Forelimb muscle (tissue), 1 donor: ENCODE measurements at regions not wholly inside any gene's neighbourhood (a gene's known extent, or its start where the extent isn't known, plus 50 kb on each side); places are given as distances from the start of the nearest gene placed in this dataset.

ENCODE experiments used
- DNase-seq: peaks from one replicate; pipeline ENCODE4 v3.0.0-alpha.2; 2013; ENCODE audit warnings: low read depth

GRCh38 chr11:70926543-70927201 is 325.7 kb downstream of the SHANK2 start:
- DNase-seq: no peak

- no peak for DNase-seq
These were observed 323.4 kb downstream of the SHANK2 start for GRCh38 chr11:70928854-70929598.

- DNase-seq: no peak
These were observed 322.2 kb downstream of the SHANK2 start for GRCh38 chr11:70930215-70930614.

- DNase-seq: no peak
These were observed 320.9 kb downstream of the SHANK2 start for GRCh38 chr11:70931430-70931829.

DNA sequence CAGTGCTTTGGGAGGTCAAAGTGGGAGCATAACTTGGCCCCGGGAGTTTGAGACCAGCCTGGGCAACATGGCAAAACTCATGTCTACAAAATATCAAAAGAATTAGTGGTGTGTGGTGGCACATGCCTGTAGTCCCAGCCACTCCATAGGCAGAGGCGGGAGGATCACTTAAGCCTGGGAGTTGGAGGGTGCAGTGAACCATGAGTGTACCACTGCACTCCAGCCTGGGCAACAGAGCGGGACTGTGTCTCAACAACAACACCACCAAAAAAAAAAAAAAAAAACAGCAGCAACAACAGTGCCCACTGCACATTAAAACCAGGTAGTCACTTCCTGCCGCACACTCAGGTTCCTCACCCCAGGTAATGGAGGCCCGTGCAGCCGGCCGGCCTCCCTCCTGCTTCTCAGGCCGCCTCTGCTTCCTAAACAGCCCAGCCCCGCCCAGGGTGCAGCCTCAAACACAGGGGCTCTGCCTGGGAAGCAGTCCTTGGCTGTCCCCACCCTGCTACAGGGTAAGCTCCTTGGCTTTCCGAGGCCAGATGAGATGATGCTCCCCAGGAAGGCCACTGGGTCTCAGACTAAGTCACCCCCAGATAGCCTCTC is 318.3 kb downstream of the SHANK2 start:
- no peak for DNase-seq

DNA sequence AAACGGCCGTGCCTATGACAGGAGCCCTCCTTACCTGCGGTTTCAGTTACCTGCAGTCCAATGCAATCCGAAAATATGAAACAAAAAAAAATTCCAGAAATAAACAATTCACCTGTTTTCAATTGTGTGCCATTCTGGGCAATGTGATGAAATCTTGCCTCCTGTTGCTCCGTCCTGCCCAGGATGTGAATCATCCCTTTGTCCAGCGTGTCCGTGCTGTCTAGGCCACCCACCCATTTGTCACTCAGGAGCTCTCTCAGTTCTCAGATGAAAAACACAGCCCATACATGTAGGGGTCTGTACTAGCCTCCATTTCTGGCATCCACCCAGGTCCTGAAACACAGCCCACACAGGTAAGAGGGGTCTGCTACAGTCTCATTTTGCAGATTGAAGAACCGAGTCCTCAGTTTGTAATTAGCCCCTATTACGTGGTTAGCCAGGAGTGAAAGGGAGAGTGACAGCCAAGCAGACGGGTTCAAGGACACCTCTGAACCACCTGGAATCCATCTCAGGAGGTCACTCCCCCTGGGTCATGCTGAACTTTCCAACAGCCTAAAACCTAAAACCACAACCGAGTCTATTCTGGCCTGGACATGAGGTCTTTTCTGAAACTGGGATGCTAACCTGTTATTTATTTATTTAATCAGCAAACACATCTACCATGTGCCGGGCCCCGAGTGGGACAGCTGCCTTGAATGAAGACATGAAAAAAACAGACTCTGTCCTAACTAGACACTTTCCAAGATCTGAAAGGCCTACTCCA is 317.2 kb downstream of the SHANK2 start:
- no peak for DNase-seq

GRCh38 chr11:70942593-70942992 is 309.8 kb downstream of the SHANK2 start:
- DNase-seq: no peak

GRCh38 chr11:70944141-70944540 is 308.2 kb downstream of the SHANK2 start:
- DNase-seq: no peak

- no peak for DNase-seq
These were observed 307.7 kb downstream of the SHANK2 start for GRCh38 chr11:70944636-70945035.

- DNase-seq: no peak
These were observed 304.0 kb downstream of the SHANK2 start for GRCh38 chr11:70948398-70948797.

GRCh38 chr11:70948855-70949531 is 303.4 kb downstream of the SHANK2 start:
- no peak for DNase-seq

DNA sequence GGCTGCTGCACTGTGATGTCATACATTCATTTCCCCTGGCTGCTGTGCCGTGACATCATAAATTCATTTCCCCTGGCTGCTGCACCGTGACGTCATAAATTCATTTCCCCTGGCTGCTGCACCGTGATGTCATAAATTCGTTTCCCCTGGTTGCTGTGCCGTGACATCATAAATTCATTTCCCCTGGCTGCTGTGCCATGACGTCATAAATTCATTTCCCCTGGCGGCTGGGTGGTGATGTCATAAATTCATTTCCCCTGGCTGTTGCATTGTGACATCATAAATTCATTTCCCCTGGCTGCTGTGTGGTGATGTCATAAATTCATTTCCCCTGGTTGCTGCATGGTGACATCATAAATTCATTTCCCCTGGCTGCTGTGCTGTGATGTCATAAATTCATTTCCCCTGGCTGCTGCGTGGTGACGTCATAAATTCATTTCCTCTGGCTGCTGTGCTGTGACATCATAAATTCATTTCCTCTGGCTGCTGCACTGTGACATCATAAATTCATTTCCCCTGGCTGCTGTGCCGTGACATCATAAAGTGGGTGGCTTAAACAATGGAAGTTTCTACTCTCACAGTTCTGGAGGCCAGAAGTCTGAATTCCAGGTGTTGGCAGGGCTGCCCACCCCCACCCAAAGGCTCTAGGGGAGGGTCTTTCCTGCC is 301.1 kb downstream of the SHANK2 start:
- no peak for DNase-seq

GRCh38 chr11:70952191-70952590 is 300.2 kb downstream of the SHANK2 start:
- no peak for DNase-seq

DNA sequence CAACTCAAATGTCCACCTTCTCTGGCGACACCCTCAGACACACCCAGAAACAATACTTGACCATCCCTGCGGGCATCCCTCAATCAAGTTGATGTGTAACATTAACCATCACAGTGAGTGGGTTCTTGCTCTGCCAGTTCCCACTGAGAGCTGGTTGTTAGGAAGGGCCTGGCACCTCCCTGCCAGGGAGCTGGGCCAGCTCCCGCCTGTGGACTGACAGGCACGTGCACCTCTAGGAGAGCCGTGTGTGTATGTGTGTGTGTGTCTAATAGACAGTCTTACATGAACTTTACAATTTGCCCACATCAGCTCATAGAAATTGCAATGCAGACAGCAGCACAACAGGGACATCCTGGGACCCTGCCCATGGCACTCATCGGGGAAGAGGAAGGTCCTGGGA is 298.7 kb downstream of the SHANK2 start:
- DNase-seq: no peak

GRCh38 chr11:70954471-70954870 is 297.9 kb downstream of the SHANK2 start:
- no peak for DNase-seq
